Heart left ventricle (tissue), 13 donors: ENCODE measurements at regions not wholly inside any gene's neighbourhood (a gene's known extent, or its start where the extent isn't known, plus 50 kb on each side); places are given as distances from the start of the nearest gene placed in this dataset.

Experiments used
- CTCF ChIP-seq, 12 donors: fragments of 200-600 bp; sonication (generic) in 4 of 12; IDR thresholded peaks; one replicate each; pipeline versions ENCODE4 v1.5.0 to v1.8.0; 2018 to 2022; ENCODE audit warnings: antibody characterized with exemption in 12 of 12, mild to moderate bottlenecking in 5 of 12
- POLR2A ChIP-seq, 2 donors: fragments of 450-650 bp; IDR thresholded peaks; one replicate each; pipeline ENCODE4 v1.6.1; 2017; ENCODE audit warnings: antibody characterized with exemption in 2 of 2, mild to moderate bottlenecking in 2 of 2, moderate library complexity in 2 of 2
- donor health status: ischemic (EF 13 %, LVEDD 7.1; RV severe dilation, severe dysfunction).
- donor health status: DM: no; HTN: yes; CAD: no.
- donor health status: DM: no; HTN: no; CAD: no.
- donor health status: ischemic (EF 25% LVEDD 6.9; RV normal size, moderate dysfunction).
- donor health status: ischemic (EF 25% LVEDD 5.7; RV mildly dilated, moderate dysfunction).
- donor health status: ischemic (EF 35%, LVEDD 5.7; RV mildly dilated, moderate dysfunction).
- donor health status: nonischemic (EF 11% LVEDD 7.7; RV severe dilation, severe dysfunction).
- donor health status: DM: yes; HTN: yes; CAD: no.
- donor health status: PGD.
- donor health status: ischemic (EF 29% LVEDD 5.4; RV normal size, mild dysfunction).
- donor health status: nonischemic (EF 23%, LVEDD 6.1; RV moderate dilation, normal function).

- TF ChIP-seq CTCF (IDR thresholded peaks at IDR 0.05) (no peak), POLR2A (IDR thresholded peaks at IDR 0.05) (no peak)
These were observed 1143.6 kb upstream of the GYPC start for GRCh38 chr2:125512313-125512712.
